Liver (tissue), 3 donors: ENCODE measurements at regions not wholly inside any gene's neighbourhood (a gene's known extent, or its start where the extent isn't known, plus 50 kb on each side); places are given as distances from the start of the nearest gene placed in this dataset.

ENCODE experiments used
- CTCF ChIP-seq: fragments of 150-350 bp; IDR thresholded peaks from 2 replicates; pipeline ENCODE4 v1.5.1; 2017; ENCODE audit warnings: improper control_type of control experiment, low read depth, low read length; ENCODE audit not compliant: missing input control
- EGR1 ChIP-seq, 2 donors: IDR thresholded peaks; 2 replicates each; pipeline ENCODE4 v1.6.1; 2016 to 2018; ENCODE audit warnings: antibody characterized with exemption in 2 of 2, low read depth in 2 of 2
- GABPA ChIP-seq, 2 donors: IDR thresholded peaks in 1 of 2; conservative IDR thresholded peaks in 1 of 2; 2 replicates each; pipeline ENCODE4 v1.6.1; 2016; ENCODE audit warnings: antibody characterized with exemption in 2 of 2, mild to moderate bottlenecking in 1 of 2, moderate library complexity in 1 of 2
- HNF4G ChIP-seq: IDR thresholded peaks from 2 replicates; pipeline ENCODE4 v1.6.1; 2016; ENCODE audit warnings: antibody characterized with exemption
- JUND ChIP-seq, 2 donors: IDR thresholded peaks; 2 replicates each; pipeline ENCODE4 v1.6.1; 2016; ENCODE audit warnings: antibody characterized with exemption in 2 of 2
- RAD21 ChIP-seq, 2 donors: IDR thresholded peaks; 2 replicates each; pipeline ENCODE4 v1.6.1; 2016; ENCODE audit warnings: antibody characterized with exemption in 2 of 2, mild to moderate bottlenecking in 2 of 2
- REST ChIP-seq: IDR thresholded peaks from 2 replicates; pipeline ENCODE4 v1.6.1; 2016; ENCODE audit warnings: antibody characterized with exemption, mild to moderate bottlenecking
- SP1 ChIP-seq: IDR thresholded peaks from 2 replicates; pipeline ENCODE4 v1.6.1; 2018; ENCODE audit warnings: antibody characterized with exemption, mild to moderate bottlenecking
- TAF1 ChIP-seq: conservative IDR thresholded peaks from 2 replicates; pipeline ENCODE4 v1.6.1; 2016; ENCODE audit warnings: antibody characterized with exemption, mild to moderate bottlenecking
- YY1 ChIP-seq: IDR thresholded peaks from 2 replicates; pipeline ENCODE4 v1.6.1; 2016; ENCODE audit warnings: antibody characterized with exemption, mild to moderate bottlenecking
- TF ChIP-seq, protein P1 (sequence below): IDR thresholded peaks from 2 replicates; pipeline ENCODE4 v1.6.1; 2016; ENCODE audit warnings: antibody characterized with exemption
- donor health status: healthy.
- donor health status: healthy.

DNA sequence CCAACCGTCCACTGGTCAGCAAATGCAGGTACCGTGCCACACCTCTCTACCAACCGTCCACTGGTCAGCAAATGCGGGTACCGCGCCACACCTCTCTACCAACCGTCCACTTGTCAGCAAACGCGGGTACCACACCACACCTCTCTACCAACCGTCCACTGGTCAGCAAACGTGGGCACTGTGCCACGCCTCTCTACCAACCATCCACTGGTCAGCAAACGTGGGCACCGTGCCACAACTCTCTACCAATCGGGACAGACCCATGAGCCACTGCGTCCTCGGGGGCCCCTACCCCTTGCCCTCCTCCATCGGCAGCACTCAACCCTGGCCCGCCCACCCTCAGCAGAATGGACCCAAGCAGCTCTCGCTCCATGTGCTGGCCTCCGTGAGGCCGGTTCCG, 226.4 kb upstream of the SALL3 start:
- TF ChIP-seq CTCF (no peak), REST (no peak), JUND (IDR thresholded peaks at IDR 0.05) (no peak), EGR1 (IDR thresholded peaks at IDR 0.05; ENCODE audit: low read depth in 2 of 2) (no peak), TAF1 (no peak), RAD21 (IDR thresholded peaks at IDR 0.05) (no peak), YY1 (no peak), HNF4G (no peak), SP1 (no peak), GABPA (IDR thresholded peaks at IDR 0.05 in 1 of 2, conservative IDR thresholded peaks at IDR 0.05 in 1 of 2) (no peak)
- TF ChIP-seq, protein P1, sequence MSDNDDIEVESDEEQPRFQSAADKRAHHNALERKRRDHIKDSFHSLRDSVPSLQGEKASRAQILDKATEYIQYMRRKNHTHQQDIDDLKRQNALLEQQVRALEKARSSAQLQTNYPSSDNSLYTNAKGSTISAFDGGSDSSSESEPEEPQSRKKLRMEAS: no peak
